GM12878 (cell line): ENCODE measurements at regions not wholly inside any gene's neighbourhood (a gene's known extent, or its start where the extent isn't known, plus 50 kb on each side); places are given as distances from the start of the nearest gene placed in this dataset.

Experiments used
- ATAC-seq: fragments of 200-7000 bp; cut with Tn5 transposase; 3 replicates; pipeline ENCODE4 v1.9.1; 2020; ENCODE audit warnings: mild to moderate bottlenecking, moderate library complexity
- BruUV-seq: library from RNA; stranded (reverse); fragments of 400-500 nt; replicated peaks from 2 replicates; lab custom pipeline; 2021; lab: Mats Ljungman, UMichigan
- CTCF ChIA-PET: fragments of 300-600 bp; sonication (Branson Sonifier 250); formaldehyde crosslinking; extraction: SDS; loops from one replicate; lab custom pipeline; 2021; ENCODE audit warnings: inconsistent platforms; lab: Yijun Ruan, JAX
- POLR2A ChIA-PET: fragments of 350-600 bp; formaldehyde crosslinking; extraction: SDS; loops from one replicate; lab custom pipeline; 2021; ENCODE audit warnings: inconsistent platforms; lab: Charles Lee
- RAD21 ChIA-PET: fragments of 300-600 bp; sonication (Branson Sonifier 250); formaldehyde crosslinking; loops from one replicate; lab custom pipeline; 2023; ENCODE audit warnings: antibody characterized with exemption; ENCODE audit not compliant: unreplicated experiment; lab: Charles Lee
- SMC1A ChIA-PET: fragments of 300-600 bp; sonication (Branson Sonifier 250); formaldehyde crosslinking; loops from one replicate; lab custom pipeline; 2023; ENCODE audit not compliant: unreplicated experiment, uncharacterized antibody; lab: Charles Lee
- DNase-seq: peaks from one replicate; pipeline ENCODE4 v3.0.0-alpha.2; 2011; ENCODE audit warnings: low read depth, low spot score
- FAIRE-seq: peaks from 3 replicates; lab custom pipeline; 2011; peaks lifted over from hg19 to GRCh38; lab: Jason Lieb, UNC
- H2AFZ ChIP-seq: 2 replicates; pipeline ENCODE4 v1.6.0; 2011; ENCODE audit warnings: low read depth, low read length, control low read depth; ENCODE audit not compliant: control insufficient read depth
- H3K27ac ChIP-seq: 2 replicates; pipeline ENCODE4 v1.5.1; 2011; ENCODE audit warnings: control low read depth; ENCODE audit not compliant: control insufficient read depth, insufficient read depth
- H3K27me3 ChIP-seq, 2 experiments: replicated peaks in 1 of 2; 2 replicates each; pipeline versions ENCODE4 v1.6.0 to v1.6.1; 2011; ENCODE audit warnings: low read length in 1 of 2; ENCODE audit not compliant: control insufficient read depth in 2 of 2, insufficient read depth in 2 of 2
- H3K36me3 ChIP-seq, 2 experiments: 2 replicates each; pipeline ENCODE4 v1.5.1; 2011; ENCODE audit warnings: low read length in 1 of 2; ENCODE audit not compliant: control insufficient read depth in 2 of 2, insufficient read depth in 2 of 2
- H3K4me1 ChIP-seq: 2 replicates; pipeline ENCODE4 v1.6.1; 2011; ENCODE audit warnings: mild to moderate bottlenecking, low read length, moderate library complexity, mixed read lengths; ENCODE audit not compliant: control insufficient read depth, insufficient read depth
- H3K4me2 ChIP-seq: 2 replicates; pipeline ENCODE4 v1.6.0; 2011; ENCODE audit warnings: control low read depth; ENCODE audit not compliant: control insufficient read depth, insufficient read depth
- H3K4me3 ChIP-seq: fragments of 200-600 bp; sonication (generic); 2 replicates; pipeline ENCODE4 v1.5.1; 2016
- H3K79me2 ChIP-seq: 2 replicates; pipeline ENCODE4 v1.6.0; 2011; ENCODE audit warnings: low read length; ENCODE audit not compliant: control insufficient read depth, insufficient read depth
- H3K9ac ChIP-seq: 2 replicates; pipeline ENCODE4 v1.8.0; 2011; ENCODE audit warnings: low read length, control low read depth, mixed read lengths; ENCODE audit not compliant: control insufficient read depth, insufficient read depth
- H3K9me3 ChIP-seq: replicated peaks from 3 replicates; pipeline ENCODE4 v1.5.1; 2011; ENCODE audit warnings: mild to moderate bottlenecking, low read length; ENCODE audit not compliant: control insufficient read depth, insufficient read depth
- H4K20me1 ChIP-seq: 2 replicates; pipeline ENCODE4 v1.6.0; 2011; ENCODE audit not compliant: control insufficient read depth, insufficient read depth
- BRCA1 ChIP-seq: IDR thresholded peaks from 2 replicates; pipeline ENCODE4 v1.6.1; 2011; ENCODE audit warnings: low read depth, low read length, improper control_type of control experiment
- CREM ChIP-seq: IDR thresholded peaks from 2 replicates; pipeline ENCODE4 v1.6.1; 2014; ENCODE audit warnings: antibody characterized with exemption, low read depth
- GATAD2B ChIP-seq: fragments of 450-650 bp; conservative IDR thresholded peaks from 2 replicates; pipeline ENCODE4 v1.6.1; 2017; ENCODE audit warnings: low read depth, mild to moderate bottlenecking, moderate library complexity
- HDGF ChIP-seq: fragments of 450-650 bp; IDR thresholded peaks from 2 replicates; pipeline ENCODE4 v1.6.1; 2016; ENCODE audit warnings: antibody characterized with exemption
- MTA2 ChIP-seq: fragments of 450-650 bp; IDR thresholded peaks from 2 replicates; pipeline ENCODE4 v1.6.1; 2016; ENCODE audit warnings: low read depth, mild to moderate bottlenecking, moderate library complexity
- POLR2AphosphoS5 ChIP-seq: IDR thresholded peaks from 2 replicates; pipeline ENCODE4 v1.6.1; 2011; ENCODE audit warnings: mild to moderate bottlenecking, low read length, inconsistent platforms
- RBBP5 ChIP-seq: fragments of 200-600 bp; sonication (generic); conservative IDR thresholded peaks from 2 replicates; pipeline ENCODE4 v1.6.1; 2016
- ZNF24 ChIP-seq: fragments of 450-650 bp; IDR thresholded peaks from 2 replicates; pipeline ENCODE4 v1.6.1; 2017; ENCODE audit warnings: antibody characterized with exemption, mild to moderate bottlenecking
- ZNF384 ChIP-seq: IDR thresholded peaks from 2 replicates; pipeline ENCODE4 v1.6.1; 2012; ENCODE audit warnings: low read depth, mild to moderate bottlenecking, low read length, improper control_type of control experiment, borderline replicate concordance
- WGBS: methylation state at CpG from one replicate; pipeline ENCODE4 v1.1.6; 2016; ENCODE audit warnings: low lambda C conversion rate; ENCODE audit not compliant: insufficient replicate concordance, insufficient coverage; ENCODE audit errors: missing lambda C conversion rate; 5-methylcytosine and 5-hydroxymethylcytosine counted together
- in situ Hi-C: fragments of 300-500 bp; cut with MboI; formaldehyde crosslinking; loops from 9 replicates; pipeline ENCODE4 v1.14.3; 2018; ENCODE audit warnings: mixed read lengths
- intact Hi-C: fragments of 100-400 bp; cut with micrococcal nuclease; formaldehyde crosslinking; loops from one replicate; pipeline ENCODE4 v1.14.2; 2022; ENCODE audit not compliant: unreplicated experiment
- TF ChIP-seq, protein P1 (sequence below): fragments of 450-650 bp; IDR thresholded peaks from 2 replicates; pipeline ENCODE4 v1.6.1; 2016; ENCODE audit warnings: mild to moderate bottlenecking, moderate library complexity, borderline replicate concordance
- TF ChIP-seq, protein P2 (sequence below): IDR thresholded peaks from 2 replicates; pipeline ENCODE4 v1.6.1; 2011; ENCODE audit warnings: mild to moderate bottlenecking, low read depth, low read length, moderate library complexity; ENCODE audit not compliant: insufficient replicate concordance
- TF ChIP-seq, protein P3 (sequence below): fragments of 450-650 bp; IDR thresholded peaks from 2 replicates; pipeline ENCODE4 v1.6.1; 2016; ENCODE audit warnings: mild to moderate bottlenecking

DNA sequence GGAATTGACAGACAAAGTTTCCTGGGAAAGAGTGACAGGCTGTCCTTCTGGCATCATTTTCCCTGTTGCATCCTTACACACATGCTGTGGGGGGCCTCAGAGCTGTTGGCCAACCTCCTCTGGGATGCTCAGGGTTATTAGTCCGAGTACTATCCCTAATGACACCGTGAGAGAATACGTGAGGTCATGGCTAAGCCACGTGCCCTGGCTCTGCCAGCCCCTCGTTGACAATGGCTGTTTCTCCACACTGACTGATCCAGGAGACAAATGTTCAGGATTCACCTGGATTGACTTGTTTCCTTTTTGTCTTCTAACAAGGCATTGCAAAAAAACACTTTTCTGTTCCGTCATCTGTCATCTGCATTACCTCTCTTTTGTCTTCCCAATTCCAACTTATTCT, 604.6 kb downstream of the TFAP2A start:
- H3K9me3 ChIP-seq, result no peaks in the 10 kb centered on the region
- POLR2A ChIA-PET, result interaction anchor here (0.6 kb wide), 1 partner anchor 30 kb away, joined by 3 read pairs; no protein-coding TSS in a partner anchor
- in situ Hi-C loops, result no loop called here
- no peak overlapping the region for H3K9ac ChIP-seq
- no peak for ATAC-seq
- H3K27ac ChIP-seq, result no peak overlapping the region
- H3K79me2 ChIP-seq, result no peaks in the 10 kb centered on the region
- intact Hi-C loops, result no loop called here
- no peaks in the 10 kb centered on the region for H3K36me3 ChIP-seq
- no peaks in the 10 kb centered on the region for H3K4me1 ChIP-seq
- WGBS, result 17% methylated on average over 6 of the region's 6 CpGs
- no peak overlapping the region for H3K4me3 ChIP-seq
- H4K20me1 ChIP-seq, result no peaks in the 10 kb centered on the region
- H3K4me2 ChIP-seq, result no peak overlapping the region
- H3K27me3 ChIP-seq, result no peaks in the 10 kb centered on the region
- BruUV-seq, result no TSS peak
- TF ChIP-seq, protein P1, sequence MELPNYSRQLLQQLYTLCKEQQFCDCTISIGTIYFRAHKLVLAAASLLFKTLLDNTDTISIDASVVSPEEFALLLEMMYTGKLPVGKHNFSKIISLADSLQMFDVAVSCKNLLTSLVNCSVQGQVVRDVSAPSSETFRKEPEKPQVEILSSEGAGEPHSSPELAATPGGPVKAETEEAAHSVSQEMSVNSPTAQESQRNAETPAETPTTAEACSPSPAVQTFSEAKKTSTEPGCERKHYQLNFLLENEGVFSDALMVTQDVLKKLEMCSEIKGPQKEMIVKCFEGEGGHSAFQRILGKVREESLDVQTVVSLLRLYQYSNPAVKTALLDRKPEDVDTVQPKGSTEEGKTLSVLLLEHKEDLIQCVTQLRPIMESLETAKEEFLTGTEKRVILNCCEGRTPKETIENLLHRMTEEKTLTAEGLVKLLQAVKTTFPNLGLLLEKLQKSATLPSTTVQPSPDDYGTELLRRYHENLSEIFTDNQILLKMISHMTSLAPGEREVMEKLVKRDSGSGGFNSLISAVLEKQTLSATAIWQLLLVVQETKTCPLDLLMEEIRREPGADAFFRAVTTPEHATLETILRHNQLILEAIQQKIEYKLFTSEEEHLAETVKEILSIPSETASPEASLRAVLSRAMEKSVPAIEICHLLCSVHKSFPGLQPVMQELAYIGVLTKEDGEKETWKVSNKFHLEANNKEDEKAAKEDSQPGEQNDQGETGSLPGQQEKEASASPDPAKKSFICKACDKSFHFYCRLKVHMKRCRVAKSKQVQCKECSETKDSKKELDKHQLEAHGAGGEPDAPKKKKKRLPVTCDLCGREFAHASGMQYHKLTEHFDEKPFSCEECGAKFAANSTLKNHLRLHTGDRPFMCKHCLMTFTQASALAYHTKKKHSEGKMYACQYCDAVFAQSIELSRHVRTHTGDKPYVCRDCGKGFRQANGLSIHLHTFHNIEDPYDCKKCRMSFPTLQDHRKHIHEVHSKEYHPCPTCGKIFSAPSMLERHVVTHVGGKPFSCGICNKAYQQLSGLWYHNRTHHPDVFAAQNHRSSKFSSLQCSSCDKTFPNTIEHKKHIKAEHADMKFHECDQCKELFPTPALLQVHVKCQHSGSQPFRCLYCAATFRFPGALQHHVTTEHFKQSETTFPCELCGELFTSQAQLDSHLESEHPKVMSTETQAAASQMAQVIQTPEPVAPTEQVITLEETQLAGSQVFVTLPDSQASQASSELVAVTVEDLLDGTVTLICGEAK, result no peak
- no peak for TF ChIP-seq MTA2
- TF ChIP-seq ZNF384, result no peak
- no peak for TF ChIP-seq ZNF24
- TF ChIP-seq RBBP5, result no peak
- no peak for TF ChIP-seq CREM
- TF ChIP-seq POLR2AphosphoS5, result no peak
- TF ChIP-seq BRCA1, result no peak
- TF ChIP-seq, protein P2, sequence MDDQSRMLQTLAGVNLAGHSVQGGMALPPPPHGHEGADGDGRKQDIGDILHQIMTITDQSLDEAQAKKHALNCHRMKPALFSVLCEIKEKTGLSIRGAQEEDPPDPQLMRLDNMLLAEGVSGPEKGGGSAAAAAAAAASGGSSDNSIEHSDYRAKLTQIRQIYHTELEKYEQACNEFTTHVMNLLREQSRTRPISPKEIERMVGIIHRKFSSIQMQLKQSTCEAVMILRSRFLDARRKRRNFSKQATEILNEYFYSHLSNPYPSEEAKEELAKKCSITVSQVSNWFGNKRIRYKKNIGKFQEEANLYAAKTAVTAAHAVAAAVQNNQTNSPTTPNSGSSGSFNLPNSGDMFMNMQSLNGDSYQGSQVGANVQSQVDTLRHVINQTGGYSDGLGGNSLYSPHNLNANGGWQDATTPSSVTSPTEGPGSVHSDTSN, result no peak
- TF ChIP-seq HDGF, result no peak
- TF ChIP-seq GATAD2B, result no peak
- TF ChIP-seq, protein P3, sequence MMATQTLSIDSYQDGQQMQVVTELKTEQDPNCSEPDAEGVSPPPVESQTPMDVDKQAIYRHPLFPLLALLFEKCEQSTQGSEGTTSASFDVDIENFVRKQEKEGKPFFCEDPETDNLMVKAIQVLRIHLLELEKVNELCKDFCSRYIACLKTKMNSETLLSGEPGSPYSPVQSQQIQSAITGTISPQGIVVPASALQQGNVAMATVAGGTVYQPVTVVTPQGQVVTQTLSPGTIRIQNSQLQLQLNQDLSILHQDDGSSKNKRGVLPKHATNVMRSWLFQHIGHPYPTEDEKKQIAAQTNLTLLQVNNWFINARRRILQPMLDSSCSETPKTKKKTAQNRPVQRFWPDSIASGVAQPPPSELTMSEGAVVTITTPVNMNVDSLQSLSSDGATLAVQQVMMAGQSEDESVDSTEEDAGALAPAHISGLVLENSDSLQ, result no peak
- CTCF ChIA-PET, result no interaction called here
- RAD21 ChIA-PET, result no interaction called here
- SMC1A ChIA-PET, result no interaction called here
- no peak for DNase-seq
- no peak overlapping the region for H2AFZ ChIP-seq
- no peak for FAIRE-seq
